K562 (cell line): ENCODE measurements at regions not wholly inside any gene's neighbourhood (a gene's known extent, or its start where the extent isn't known, plus 50 kb on each side); places are given as distances from the start of the nearest gene placed in this dataset.

Source experiments
- ATAC-seq: fragments of 200-7000 bp; cut with Tn5 transposase; 3 replicates; pipeline ENCODE4 v1.9.1; 2020; ENCODE audit warnings: moderate library complexity
- BruUV-seq: library from RNA; stranded (reverse); fragments of 400-500 nt; replicated peaks from 2 replicates; lab custom pipeline; 2021; lab: Mats Ljungman, UMichigan
- CTCF ChIA-PET: fragments of 300-600 bp; formaldehyde crosslinking; extraction: SDS; loops from one replicate; lab custom pipeline; 2021; ENCODE audit warnings: low intra/inter-chr PET ratio; lab: Yijun Ruan, JAX
- POLR2A ChIA-PET: fragments of 300-600, 350-650 bp; sonication (Branson Sonifier 250); formaldehyde crosslinking; extraction: SDS; loops from one replicate; lab custom pipeline; 2021; ENCODE audit warnings: antibody characterized with exemption, inconsistent platforms; lab: Yijun Ruan, JAX
- DNase-seq, 4 experiments: peaks; one replicate each; pipeline versions ENCODE4 v3.0.0 to v3.0.0-alpha.2; 2011 to 2018; ENCODE audit warnings: low spot score in 3 of 4, mixed read lengths in 3 of 4; ENCODE audit errors: extremely low read depth in 1 of 4
- FAIRE-seq: peaks from 2 replicates; lab custom pipeline; 2011; peaks lifted over from hg19 to GRCh38; lab: Jason Lieb, UNC
- H2AFZ ChIP-seq: 2 replicates; pipeline ENCODE4 v1.6.0; 2011; ENCODE audit warnings: low read depth, low read length, control low read depth, inconsistent platforms
- H3K27ac ChIP-seq: fragments of 200-600 bp; 3 replicates; pipeline ENCODE4 v1.8.0; 2011; ENCODE audit warnings: low read depth, mild to moderate bottlenecking, control low read depth, inconsistent platforms, low read length, moderate library complexity, mixed read lengths; ENCODE audit errors: extremely low read depth
- H3K27me3 ChIP-seq, 2 experiments: fragments of 300-600 bp in 1 of 2; 2 replicates in 1 of 2; 3 replicates in 1 of 2; pipeline versions ENCODE4 v1.6.0 to v1.8.0; 2011; ENCODE audit warnings: inconsistent platforms in 2 of 2, low read length in 2 of 2, mild to moderate bottlenecking in 1 of 2, mixed read lengths in 1 of 2, moderate library complexity in 1 of 2; ENCODE audit not compliant: control insufficient read depth in 2 of 2, insufficient read depth in 2 of 2
- H3K36me3 ChIP-seq: fragments of 300-600 bp; 3 replicates; pipeline ENCODE4 v1.8.0; 2011; ENCODE audit warnings: mild to moderate bottlenecking, low read length, inconsistent platforms; ENCODE audit not compliant: control insufficient read depth, insufficient read depth
- H3K4me1 ChIP-seq, 2 experiments: fragments of 200-600 bp in 1 of 2; replicated peaks in 1 of 2; 2 replicates in 1 of 2; 3 replicates in 1 of 2; pipeline versions ENCODE4 v1.5.1 to v1.8.0; 2011; ENCODE audit warnings: inconsistent platforms in 2 of 2, low read length in 2 of 2, mild to moderate bottlenecking in 1 of 2, mixed read lengths in 1 of 2, moderate library complexity in 1 of 2; ENCODE audit not compliant: control insufficient read depth in 2 of 2, insufficient read depth in 2 of 2
- H3K4me2 ChIP-seq: 2 replicates; pipeline ENCODE4 v1.6.1; 2011; ENCODE audit warnings: low read length, control low read depth, inconsistent platforms, mixed read lengths; ENCODE audit not compliant: insufficient read depth
- H3K4me3 ChIP-seq: fragments of 200-600 bp; sonication (generic), shearing (Covaris generic); 2 replicates; pipeline ENCODE4 v1.5.1; 2016; ENCODE audit warnings: control low read depth, inconsistent platforms
- H3K79me2 ChIP-seq: fragments of 200-600 bp; 3 replicates; pipeline ENCODE4 v1.8.0; 2011; ENCODE audit warnings: low read length, inconsistent platforms; ENCODE audit not compliant: control insufficient read depth, insufficient read depth
- H3K9ac ChIP-seq, 2 experiments: 2 replicates each; pipeline versions ENCODE4 v1.6.0 to v1.6.1; 2011; ENCODE audit warnings: low read depth in 2 of 2, low read length in 2 of 2, control low read depth in 1 of 2, inconsistent platforms in 1 of 2, mild to moderate bottlenecking in 1 of 2, mixed read lengths in 1 of 2; ENCODE audit not compliant: insufficient read depth in 1 of 2
- H3K9me1 ChIP-seq: one replicate; pipeline ENCODE4 v1.6.0; 2011; ENCODE audit warnings: inconsistent platforms, mild to moderate bottlenecking, low read length, moderate library complexity; ENCODE audit not compliant: control insufficient read depth, insufficient read depth
- H3K9me3 ChIP-seq: replicated peaks from 2 replicates; pipeline ENCODE4 v1.5.1; 2011; ENCODE audit warnings: low read depth, low read length, inconsistent platforms; ENCODE audit not compliant: control insufficient read depth, insufficient read depth
- H4K20me1 ChIP-seq: replicated peaks from 2 replicates; pipeline ENCODE4 v1.6.1; 2011; ENCODE audit warnings: low read length, inconsistent platforms, mixed read lengths; ENCODE audit not compliant: control insufficient read depth, insufficient read depth
- CEBPG ChIP-seq, 3 experiments: fragments of 200-800 bp in 1 of 3; sonication (Bioruptor generic) in 1 of 3; sonication (generic) in 1 of 3; formaldehyde crosslinking in 1 of 3; IDR thresholded peaks in 2 of 3; conservative IDR thresholded peaks in 1 of 3; 2 replicates each; pipeline versions ENCODE4 v1.6.1 to v1.8.0; 2016 to 2022; ENCODE audit warnings: missing compliant biosample characterization in 2 of 3, missing genetic modification characterization in 2 of 3, mild to moderate bottlenecking in 1 of 3, missing genetic modification reagents in 1 of 3
- EWSR1 ChIP-seq: fragments of 450-650 bp; IDR thresholded peaks from 2 replicates; pipeline ENCODE4 v1.6.1; 2018; ENCODE audit warnings: borderline replicate concordance, mild to moderate bottlenecking, low read depth, moderate library complexity; ENCODE audit not compliant: partially characterized antibody
- GTF2F1 ChIP-seq: IDR thresholded peaks from 2 replicates; pipeline ENCODE4 v1.6.1; 2011; ENCODE audit warnings: low read depth, low read length, improper control_type of control experiment
- KLF13 ChIP-seq: fragments of 450-650 bp; IDR thresholded peaks from 2 replicates; pipeline ENCODE4 v1.6.1; 2016; ENCODE audit warnings: missing genetic modification characterization, low read depth, mild to moderate bottlenecking, missing compliant biosample characterization, moderate library complexity, borderline replicate concordance
- PTBP1 ChIP-seq: fragments of 200-400 bp; formaldehyde crosslinking; IDR thresholded peaks from 2 replicates; pipeline ENCODE4 v1.6.1; 2017; ENCODE audit warnings: low read depth, low read length
- RBM14 ChIP-seq: fragments of 200-400 bp; formaldehyde crosslinking; IDR thresholded peaks from 2 replicates; pipeline ENCODE4 v1.6.1; 2018; ENCODE audit warnings: low read depth, mild to moderate bottlenecking, low read length, moderate library complexity, borderline replicate concordance; ENCODE audit not compliant: insufficient read depth
- SRSF9 ChIP-seq: fragments of 200-400 bp; formaldehyde crosslinking; IDR thresholded peaks from 2 replicates; pipeline ENCODE4 v1.6.1; 2017; ENCODE audit warnings: low read depth, low read length, borderline replicate concordance
- ZFP30 ChIP-seq: fragments of 250-450 bp; sonication (Bioruptor Pico); IDR thresholded peaks from 2 replicates; pipeline ENCODE4 v1.8.0; 2022; ENCODE audit warnings: moderate library complexity, mild to moderate bottlenecking, inconsistent platforms, borderline replicate concordance
- ZNF134 ChIP-seq: fragments of 250-450 bp; sonication (Bioruptor Pico); conservative IDR thresholded peaks from 2 replicates; pipeline ENCODE4 v1.4.0; 2020
- WGBS: fragments of 100-300 bp; shearing (Covaris generic); methylation state at CpG from one replicate; pipeline ENCODE4 v1.1.6; 2016; ENCODE audit warnings: low coverage, mixed read lengths; ENCODE audit not compliant: insufficient coverage; ENCODE audit errors: missing lambda C conversion rate; 5-methylcytosine and 5-hydroxymethylcytosine counted together
- in situ Hi-C: fragments of 300-500 bp; cut with MboI; formaldehyde crosslinking; loops from 4 replicates; pipeline ENCODE4 v1.15.0; 2018; ENCODE audit warnings: inconsistent platforms, mixed read lengths
- intact Hi-C: fragments of 100-400 bp; cut with micrococcal nuclease; formaldehyde crosslinking; loops from 2 replicates; pipeline ENCODE4 v1.14.2; 2022
- TF ChIP-seq, protein P1 (sequence below): sonication (generic); formaldehyde crosslinking; IDR thresholded peaks from 2 replicates; pipeline ENCODE4 v1.8.0; 2022; ENCODE audit warnings: mild to moderate bottlenecking, missing genetic modification reagents
- TF ChIP-seq, protein P2 (sequence below): fragments of 450-650 bp; IDR thresholded peaks from 2 replicates; pipeline ENCODE4 v1.6.1; 2017; ENCODE audit warnings: mild to moderate bottlenecking, moderate library complexity
- TF ChIP-seq, protein P3 (sequence below): fragments of 250-450 bp; sonication (Bioruptor Pico); IDR thresholded peaks from 2 replicates; pipeline ENCODE4 v1.5.0; 2021

DNA sequence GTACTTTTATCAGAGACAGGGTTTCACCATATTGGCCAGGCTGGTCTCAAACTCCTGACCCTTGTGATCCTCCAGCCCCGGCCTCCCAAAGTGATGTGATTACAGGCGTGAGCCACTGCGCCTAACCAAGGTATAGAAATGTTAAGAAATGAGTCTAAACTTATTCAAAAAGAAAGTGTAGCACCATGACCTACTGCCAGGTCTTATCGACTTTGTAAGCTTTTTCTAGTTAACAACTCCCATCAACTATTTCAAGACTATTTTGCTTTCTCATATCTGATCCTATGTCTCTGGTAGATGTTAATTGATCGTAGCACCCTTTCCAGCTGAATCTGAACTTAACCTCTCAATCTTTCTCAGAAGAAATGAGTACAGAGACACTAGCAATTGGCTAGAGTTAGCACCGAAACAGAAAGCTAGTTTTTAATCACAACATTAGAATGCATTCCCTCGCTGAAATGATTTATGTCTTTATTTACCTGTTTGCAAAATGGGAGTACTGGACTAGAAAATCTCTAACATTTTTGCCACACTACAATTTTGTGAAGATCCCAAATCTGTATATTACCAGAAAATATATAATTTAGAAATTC lies 114.0 kb upstream of the HGF start:
- CTCF ChIA-PET: no interaction called here
- no peak for FAIRE-seq
- no peak for ATAC-seq
- no peaks in the 10 kb centered on the region for H3K9me1 ChIP-seq
- BruUV-seq: no TSS peak
- no peaks in the 10 kb centered on the region for H3K4me1 ChIP-seq
- peaks cover 2% of the 10 kb centered on the region for H3K9me3 ChIP-seq
- no peaks in the 10 kb centered on the region for H3K79me2 ChIP-seq
- no peak for TF ChIP-seq ZNF134 (CRISPR knock-in tag)
- TF ChIP-seq GTF2F1: no peak
- TF ChIP-seq SRSF9: no peak
- TF ChIP-seq, protein P1, sequence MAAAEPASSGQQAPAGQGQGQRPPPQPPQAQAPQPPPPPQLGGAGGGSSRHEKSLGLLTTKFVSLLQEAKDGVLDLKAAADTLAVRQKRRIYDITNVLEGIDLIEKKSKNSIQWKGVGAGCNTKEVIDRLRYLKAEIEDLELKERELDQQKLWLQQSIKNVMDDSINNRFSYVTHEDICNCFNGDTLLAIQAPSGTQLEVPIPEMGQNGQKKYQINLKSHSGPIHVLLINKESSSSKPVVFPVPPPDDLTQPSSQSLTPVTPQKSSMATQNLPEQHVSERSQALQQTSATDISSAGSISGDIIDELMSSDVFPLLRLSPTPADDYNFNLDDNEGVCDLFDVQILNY (CRISPR knock-in tag): no peak
- TF ChIP-seq ZFP30: no peak
- TF ChIP-seq, protein P2, sequence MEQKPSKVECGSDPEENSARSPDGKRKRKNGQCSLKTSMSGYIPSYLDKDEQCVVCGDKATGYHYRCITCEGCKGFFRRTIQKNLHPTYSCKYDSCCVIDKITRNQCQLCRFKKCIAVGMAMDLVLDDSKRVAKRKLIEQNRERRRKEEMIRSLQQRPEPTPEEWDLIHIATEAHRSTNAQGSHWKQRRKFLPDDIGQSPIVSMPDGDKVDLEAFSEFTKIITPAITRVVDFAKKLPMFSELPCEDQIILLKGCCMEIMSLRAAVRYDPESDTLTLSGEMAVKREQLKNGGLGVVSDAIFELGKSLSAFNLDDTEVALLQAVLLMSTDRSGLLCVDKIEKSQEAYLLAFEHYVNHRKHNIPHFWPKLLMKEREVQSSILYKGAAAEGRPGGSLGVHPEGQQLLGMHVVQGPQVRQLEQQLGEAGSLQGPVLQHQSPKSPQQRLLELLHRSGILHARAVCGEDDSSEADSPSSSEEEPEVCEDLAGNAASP: no peak
- no peak for TF ChIP-seq EWSR1
- TF ChIP-seq CEBPG (CRISPR knock-in tag; IDR thresholded peaks at IDR 0.05): no peak
- no peak for TF ChIP-seq CEBPG (tag; conservative IDR thresholded peaks at IDR 0.05 in 1 of 2, IDR thresholded peaks at IDR 0.05 in 1 of 2)
- no peak for TF ChIP-seq RBM14
- TF ChIP-seq PTBP1: no peak
- TF ChIP-seq, protein P3, sequence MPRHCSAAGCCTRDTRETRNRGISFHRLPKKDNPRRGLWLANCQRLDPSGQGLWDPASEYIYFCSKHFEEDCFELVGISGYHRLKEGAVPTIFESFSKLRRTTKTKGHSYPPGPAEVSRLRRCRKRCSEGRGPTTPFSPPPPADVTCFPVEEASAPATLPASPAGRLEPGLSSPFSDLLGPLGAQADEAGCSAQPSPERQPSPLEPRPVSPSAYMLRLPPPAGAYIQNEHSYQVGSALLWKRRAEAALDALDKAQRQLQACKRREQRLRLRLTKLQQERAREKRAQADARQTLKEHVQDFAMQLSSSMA: no peak
- TF ChIP-seq KLF13 (tag): no peak
- POLR2A ChIA-PET: no interaction called here
- H3K9ac ChIP-seq: no peak overlapping the region
- H3K27me3 ChIP-seq: no peaks in the 10 kb centered on the region
- intact Hi-C loops (no loop called here), in situ Hi-C loops (no loop called here)
- H4K20me1 ChIP-seq: no peaks in the 10 kb centered on the region
- H2AFZ ChIP-seq: no peak overlapping the region
- DNase-seq: no peak
- no peak overlapping the region for H3K4me3 ChIP-seq
- 1% methylated on average over 7 of the region's 7 CpGs for WGBS
- no peak overlapping the region for H3K27ac ChIP-seq
- no peaks in the 10 kb centered on the region for H3K36me3 ChIP-seq
- H3K4me2 ChIP-seq: no peak overlapping the region
